Activated gamma-delta T cell treated with anti-CD3 and anti-CD28 coated beads, Interleukin-2, amount 50 U/mL, for 16 hours (primary cell): ENCODE measurements at regions not wholly inside any gene's neighbourhood (a gene's known extent, or its start where the extent isn't known, plus 50 kb on each side); places are given as distances from the start of the nearest gene placed in this dataset.
"Not testable (repeated sequence)": the region's sequence is repeated elsewhere in the genome, so short reads cannot be mapped to it uniquely, and the experiment has no call there.

Experiments
- DNase-seq: peaks from one replicate; pipeline ENCODE4 v3.0.0-alpha.2; 2020; ENCODE audit warnings: low read depth

- no peak for DNase-seq
Observed at GRCh38 chr7:9505516-9505915, 1072.1 kb downstream of the NXPH1 start.

GRCh38 chr7:9507290-9507689, 1073.9 kb downstream of the NXPH1 start:
- no peak for DNase-seq

- DNase-seq: no peak
Observed at GRCh38 chr7:9516662-9517061, 1083.3 kb downstream of the NXPH1 start.

GRCh38 chr7:9523579-9523978, 1090.2 kb downstream of the NXPH1 start:
- DNase-seq: no peak

GRCh38 chr7:9552431-9552830, 1119.0 kb downstream of the NXPH1 start:
- not testable (repeated sequence) for DNase-seq

GRCh38 chr7:9557853-9558252, 1124.4 kb downstream of the NXPH1 start:
- no peak for DNase-seq

GRCh38 chr7:9575716-9576115, 1142.3 kb downstream of the NXPH1 start:
- DNase-seq: no peak

GRCh38 chr7:9582824-9583223, 1149.4 kb downstream of the NXPH1 start:
- no peak for DNase-seq

- no peak for DNase-seq
Observed at GRCh38 chr7:9598411-9598810, 1165.0 kb downstream of the NXPH1 start.

- no peak for DNase-seq
Observed at GRCh38 chr7:9600974-9601373, 1167.6 kb downstream of the NXPH1 start.

- no peak for DNase-seq
Observed at GRCh38 chr7:9603291-9603690, 1169.9 kb downstream of the NXPH1 start.

- DNase-seq: no peak
Observed at GRCh38 chr7:9608560-9608959, 1175.2 kb downstream of the NXPH1 start.

- not testable (repeated sequence) for DNase-seq
Observed at GRCh38 chr7:9620899-9621298, 1187.5 kb downstream of the NXPH1 start.

GRCh38 chr7:9621306-9621902, 1188.0 kb downstream of the NXPH1 start:
- not testable (repeated sequence) for DNase-seq

GRCh38 chr7:9621927-9622326, 1188.5 kb downstream of the NXPH1 start:
- no peak for DNase-seq

GRCh38 chr7:9625953-9626352, 1192.5 kb downstream of the NXPH1 start:
- DNase-seq: no peak

GRCh38 chr7:9645756-9646155, 1212.3 kb downstream of the NXPH1 start:
- DNase-seq: no peak

GRCh38 chr7:9657257-9657656, 1223.8 kb downstream of the NXPH1 start:
- no peak for DNase-seq

- DNase-seq: no peak
Observed at GRCh38 chr7:9671979-9672917, 1238.8 kb downstream of the NXPH1 start.

- no peak for DNase-seq
Observed at GRCh38 chr7:9680713-9681112, 1247.3 kb downstream of the NXPH1 start.

- DNase-seq: no peak
Observed at GRCh38 chr7:9681284-9681683, 1247.9 kb downstream of the NXPH1 start.

- no peak for DNase-seq
Observed at GRCh38 chr7:9691286-9691685, 1257.9 kb downstream of the NXPH1 start.

- no peak for DNase-seq
Observed at GRCh38 chr7:9698375-9698774, 1265.0 kb downstream of the NXPH1 start.

- no peak for DNase-seq
Observed at GRCh38 chr7:9709216-9709615, 1264.5 kb upstream of the PHF14 start.
